SK-N-SH treated with all-trans-retinoic acid at 6 μM for 48 hours (cell line): ENCODE measurements at regions not wholly inside any gene's neighbourhood (a gene's known extent, or its start where the extent isn't known, plus 50 kb on each side); places are given as distances from the start of the nearest gene placed in this dataset.

ENCODE experiments used
- ATAC-seq: fragments of 200-7000 bp; cut with Tn5 transposase; 3 replicates; pipeline ENCODE4 v1.9.1; 2020; ENCODE audit warnings: mild to moderate bottlenecking, moderate library complexity
- ARNTL ChIP-seq: fragments of 450-650 bp; formaldehyde crosslinking; IDR thresholded peaks from 2 replicates; pipeline ENCODE4 v1.5.0; 2020; ENCODE audit warnings: low read depth, mild to moderate bottlenecking, moderate library complexity, borderline replicate concordance
- BACH2 ChIP-seq: fragments of 250-450 bp; sonication (Bioruptor Pico); IDR thresholded peaks from 2 replicates; pipeline ENCODE4 v1.9.0; 2021; ENCODE audit warnings: mild to moderate bottlenecking, borderline replicate concordance
- CSDC2 ChIP-seq: fragments of 250-450 bp; sonication (Bioruptor Pico); IDR thresholded peaks from 2 replicates; pipeline ENCODE4 v1.5.0; 2020; ENCODE audit warnings: mild to moderate bottlenecking, moderate library complexity
- ESRRG ChIP-seq: fragments of 250-450 bp; sonication (Bioruptor Pico); IDR thresholded peaks from 2 replicates; pipeline ENCODE4 v1.6.1; 2021; ENCODE audit warnings: mild to moderate bottlenecking
- GLIS3 ChIP-seq: fragments of 250-450 bp; sonication (Bioruptor Pico); IDR thresholded peaks from 2 replicates; pipeline ENCODE4 v1.5.0; 2020; ENCODE audit warnings: mild to moderate bottlenecking, moderate library complexity
- ISL1 ChIP-seq: fragments of 250-450 bp; sonication (Bioruptor Pico); IDR thresholded peaks from 2 replicates; pipeline ENCODE4 v2.1.2; 2022; ENCODE audit warnings: mild to moderate bottlenecking, moderate library complexity
- OSR1 ChIP-seq: fragments of 250-450 bp; sonication (Bioruptor Pico); IDR thresholded peaks from 2 replicates; pipeline ENCODE4 v1.8.0; 2022; ENCODE audit warnings: moderate library complexity, mild to moderate bottlenecking, inconsistent platforms
- PPARA ChIP-seq: fragments of 250-450 bp; sonication (Bioruptor Pico); IDR thresholded peaks from 2 replicates; pipeline ENCODE4 v1.5.0; 2020; ENCODE audit warnings: mild to moderate bottlenecking, borderline replicate concordance
- SNAI2 ChIP-seq: fragments of 250-450 bp; sonication (Bioruptor Pico); IDR thresholded peaks from 2 replicates; pipeline ENCODE4 v1.5.0; 2020; ENCODE audit warnings: mild to moderate bottlenecking, moderate library complexity
- TCF4 ChIP-seq: fragments of 250-450 bp; sonication (Bioruptor Pico); IDR thresholded peaks from 2 replicates; pipeline ENCODE4 v1.8.0; 2021; ENCODE audit warnings: mild to moderate bottlenecking, moderate library complexity, borderline replicate concordance
- TOX ChIP-seq: fragments of 250-450 bp; sonication (Bioruptor Pico); IDR thresholded peaks from 2 replicates; pipeline ENCODE4 v1.8.0; 2021; ENCODE audit warnings: mild to moderate bottlenecking, moderate library complexity, borderline replicate concordance
- ZC3H10 ChIP-seq: fragments of 250-450 bp; sonication (Bioruptor Pico); IDR thresholded peaks from 2 replicates; pipeline ENCODE4 v1.5.1; 2021; ENCODE audit warnings: mild to moderate bottlenecking, moderate library complexity
- ZFP3 ChIP-seq: fragments of 250-450 bp; sonication (Bioruptor Pico); IDR thresholded peaks from 2 replicates; pipeline ENCODE4 v1.5.0; 2020; ENCODE audit warnings: mild to moderate bottlenecking, moderate library complexity
- ZFP30 ChIP-seq: fragments of 450-650 bp; formaldehyde crosslinking; IDR thresholded peaks from 2 replicates; pipeline ENCODE4 v1.5.0; 2022; ENCODE audit warnings: mild to moderate bottlenecking, moderate library complexity
- ZNF565 ChIP-seq: fragments of 450-650 bp; formaldehyde crosslinking; conservative IDR thresholded peaks from 2 replicates; pipeline ENCODE4 v1.5.0; 2020; ENCODE audit warnings: low read depth, mild to moderate bottlenecking, moderate library complexity
- ZNF70 ChIP-seq: fragments of 450-650 bp; formaldehyde crosslinking; IDR thresholded peaks from 2 replicates; pipeline ENCODE4 v1.5.0; 2020; ENCODE audit warnings: mild to moderate bottlenecking, moderate library complexity
- ZNF8 ChIP-seq: fragments of 450-650 bp; formaldehyde crosslinking; IDR thresholded peaks from 2 replicates; pipeline ENCODE4 v1.5.0; 2020; ENCODE audit warnings: mild to moderate bottlenecking, moderate library complexity
- TF ChIP-seq, protein P1 (sequence below): fragments of 250-450 bp; sonication (Bioruptor Pico); IDR thresholded peaks from 2 replicates; pipeline ENCODE4 v1.5.0; 2020; ENCODE audit warnings: mild to moderate bottlenecking, moderate library complexity
- TF ChIP-seq, protein P2 (sequence below): fragments of 250-450 bp; sonication (Bioruptor Pico); IDR thresholded peaks from 2 replicates; pipeline ENCODE4 v1.5.1; 2021; ENCODE audit warnings: mild to moderate bottlenecking, moderate library complexity
- TF ChIP-seq, protein P3 (sequence below): fragments of 250-450 bp; sonication (Bioruptor Pico); IDR thresholded peaks from 2 replicates; pipeline ENCODE4 v1.5.1; 2020; ENCODE audit warnings: low read depth, mild to moderate bottlenecking, moderate library complexity

DNA sequence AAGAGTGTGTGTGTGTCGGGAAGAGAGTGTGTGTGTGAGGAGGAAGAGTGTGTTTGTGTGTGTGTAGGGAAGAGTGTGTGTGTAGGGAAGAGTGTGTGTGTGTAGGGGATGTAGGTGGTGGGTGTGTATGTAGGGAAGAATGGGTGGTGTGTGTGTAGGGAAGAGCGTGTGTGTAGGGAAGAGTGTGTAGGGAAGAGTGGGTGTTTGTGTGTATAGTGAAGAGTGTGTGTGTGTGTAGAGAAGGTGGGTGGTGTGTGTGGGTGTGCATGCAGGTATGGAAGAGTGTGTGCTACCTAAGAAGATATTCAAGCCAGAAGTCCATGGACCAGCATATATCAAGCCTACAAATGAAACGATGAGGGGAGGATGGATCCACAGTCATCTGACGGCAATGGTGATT, 265.8 kb downstream of the FGF9 start (continued):
- TF ChIP-seq, protein P1, sequence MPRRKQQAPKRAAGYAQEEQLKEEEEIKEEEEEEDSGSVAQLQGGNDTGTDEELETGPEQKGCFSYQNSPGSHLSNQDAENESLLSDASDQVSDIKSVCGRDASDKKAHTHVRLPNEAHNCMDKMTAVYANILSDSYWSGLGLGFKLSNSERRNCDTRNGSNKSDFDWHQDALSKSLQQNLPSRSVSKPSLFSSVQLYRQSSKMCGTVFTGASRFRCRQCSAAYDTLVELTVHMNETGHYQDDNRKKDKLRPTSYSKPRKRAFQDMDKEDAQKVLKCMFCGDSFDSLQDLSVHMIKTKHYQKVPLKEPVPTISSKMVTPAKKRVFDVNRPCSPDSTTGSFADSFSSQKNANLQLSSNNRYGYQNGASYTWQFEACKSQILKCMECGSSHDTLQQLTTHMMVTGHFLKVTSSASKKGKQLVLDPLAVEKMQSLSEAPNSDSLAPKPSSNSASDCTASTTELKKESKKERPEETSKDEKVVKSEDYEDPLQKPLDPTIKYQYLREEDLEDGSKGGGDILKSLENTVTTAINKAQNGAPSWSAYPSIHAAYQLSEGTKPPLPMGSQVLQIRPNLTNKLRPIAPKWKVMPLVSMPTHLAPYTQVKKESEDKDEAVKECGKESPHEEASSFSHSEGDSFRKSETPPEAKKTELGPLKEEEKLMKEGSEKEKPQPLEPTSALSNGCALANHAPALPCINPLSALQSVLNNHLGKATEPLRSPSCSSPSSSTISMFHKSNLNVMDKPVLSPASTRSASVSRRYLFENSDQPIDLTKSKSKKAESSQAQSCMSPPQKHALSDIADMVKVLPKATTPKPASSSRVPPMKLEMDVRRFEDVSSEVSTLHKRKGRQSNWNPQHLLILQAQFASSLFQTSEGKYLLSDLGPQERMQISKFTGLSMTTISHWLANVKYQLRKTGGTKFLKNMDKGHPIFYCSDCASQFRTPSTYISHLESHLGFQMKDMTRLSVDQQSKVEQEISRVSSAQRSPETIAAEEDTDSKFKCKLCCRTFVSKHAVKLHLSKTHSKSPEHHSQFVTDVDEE (CRISPR knock-in tag) = no peak
- TF ChIP-seq, protein P2, sequence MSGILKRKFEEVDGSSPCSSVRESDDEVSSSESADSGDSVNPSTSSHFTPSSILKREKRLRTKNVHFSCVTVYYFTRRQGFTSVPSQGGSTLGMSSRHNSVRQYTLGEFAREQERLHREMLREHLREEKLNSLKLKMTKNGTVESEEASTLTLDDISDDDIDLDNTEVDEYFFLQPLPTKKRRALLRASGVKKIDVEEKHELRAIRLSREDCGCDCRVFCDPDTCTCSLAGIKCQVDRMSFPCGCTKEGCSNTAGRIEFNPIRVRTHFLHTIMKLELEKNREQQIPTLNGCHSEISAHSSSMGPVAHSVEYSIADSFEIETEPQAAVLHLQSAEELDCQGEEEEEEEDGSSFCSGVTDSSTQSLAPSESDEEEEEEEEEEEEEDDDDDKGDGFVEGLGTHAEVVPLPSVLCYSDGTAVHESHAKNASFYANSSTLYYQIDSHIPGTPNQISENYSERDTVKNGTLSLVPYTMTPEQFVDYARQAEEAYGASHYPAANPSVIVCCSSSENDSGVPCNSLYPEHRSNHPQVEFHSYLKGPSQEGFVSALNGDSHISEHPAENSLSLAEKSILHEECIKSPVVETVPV (CRISPR knock-in tag) = no peak
- TF ChIP-seq TCF4 (CRISPR knock-in tag) (no peak), ZNF8 (CRISPR knock-in tag) (no peak), ZFP3 (no peak), ESRRG (CRISPR knock-in tag) (no peak), SNAI2 (no peak)

- no peak for TF ChIP-seq CSDC2
- no peak for TF ChIP-seq GLIS3 (CRISPR knock-in tag)
- TF ChIP-seq OSR1 (CRISPR knock-in tag) = no peak
- no peak for TF ChIP-seq ZC3H10 (CRISPR knock-in tag)
- TF ChIP-seq ZNF565 = no peak
- no peak for TF ChIP-seq BACH2 (CRISPR knock-in tag)
- TF ChIP-seq, protein P1 (CRISPR knock-in tag) = no peak
- no peak for TF ChIP-seq ARNTL (CRISPR knock-in tag)
- no peak for TF ChIP-seq TOX (CRISPR knock-in tag)
- no peak for TF ChIP-seq ZNF70 (CRISPR knock-in tag)
- no peak for TF ChIP-seq ESRRG (CRISPR knock-in tag)
- TF ChIP-seq ZFP3 = no peak
- TF ChIP-seq ISL1 (CRISPR knock-in tag) = no peak
- TF ChIP-seq, protein P2 (CRISPR knock-in tag) = no peak
- no peak for TF ChIP-seq ZNF8 (CRISPR knock-in tag)
- no peak for TF ChIP-seq SNAI2
- no peak for TF ChIP-seq PPARA (CRISPR knock-in tag)
- TF ChIP-seq, protein P3, sequence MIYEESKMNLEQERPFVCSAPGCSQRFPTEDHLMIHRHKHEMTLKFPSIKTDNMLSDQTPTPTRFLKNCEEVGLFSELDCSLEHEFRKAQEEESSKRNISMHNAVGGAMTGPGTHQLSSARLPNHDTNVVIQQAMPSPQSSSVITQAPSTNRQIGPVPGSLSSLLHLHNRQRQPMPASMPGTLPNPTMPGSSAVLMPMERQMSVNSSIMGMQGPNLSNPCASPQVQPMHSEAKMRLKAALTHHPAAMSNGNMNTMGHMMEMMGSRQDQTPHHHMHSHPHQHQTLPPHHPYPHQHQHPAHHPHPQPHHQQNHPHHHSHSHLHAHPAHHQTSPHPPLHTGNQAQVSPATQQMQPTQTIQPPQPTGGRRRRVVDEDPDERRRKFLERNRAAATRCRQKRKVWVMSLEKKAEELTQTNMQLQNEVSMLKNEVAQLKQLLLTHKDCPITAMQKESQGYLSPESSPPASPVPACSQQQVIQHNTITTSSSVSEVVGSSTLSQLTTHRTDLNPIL (CRISPR knock-in tag) = no peak
- no peak for TF ChIP-seq ZFP30 (CRISPR knock-in tag)
- no peak for ATAC-seq
Observed at GRCh38 chr13:21938168-21938567, 267.3 kb downstream of the FGF9 start.

GRCh38 chr13:21938636-21939035, 267.8 kb downstream of the FGF9 start:
- no peak for ATAC-seq
- no peak for TF ChIP-seq TOX (CRISPR knock-in tag)
- TF ChIP-seq PPARA (CRISPR knock-in tag) = no peak
